Subcutaneous abdominal adipose tissue (tissue), 5 donors: ENCODE measurements at regions not wholly inside any gene's neighbourhood (a gene's known extent, or its start where the extent isn't known, plus 50 kb on each side); places are given as distances from the start of the nearest gene placed in this dataset.

Experiments
- H3K27ac ChIP-seq: one replicate; pipeline ENCODE4 v1.7.0; 2013; ENCODE audit warnings: low read depth, mild to moderate bottlenecking, inconsistent platforms, low read length, moderate library complexity
- H3K27me3 ChIP-seq, 5 donors: one replicate each; pipeline ENCODE4 v1.7.0; 2013; ENCODE audit warnings: low read length in 5 of 5, inconsistent platforms in 1 of 5; ENCODE audit not compliant: control insufficient read depth in 5 of 5, insufficient read depth in 4 of 5
- H3K36me3 ChIP-seq, 5 donors: one replicate each; pipeline ENCODE4 v1.7.0; 2013; ENCODE audit warnings: low read length in 5 of 5; ENCODE audit not compliant: control insufficient read depth in 5 of 5, insufficient read depth in 5 of 5
- H3K4me1 ChIP-seq, 5 donors: one replicate each; pipeline ENCODE4 v1.7.0; 2013; ENCODE audit warnings: low read length in 5 of 5, mild to moderate bottlenecking in 3 of 5, moderate library complexity in 1 of 5; ENCODE audit not compliant: control insufficient read depth in 5 of 5, insufficient read depth in 5 of 5
- H3K4me3 ChIP-seq, 5 donors: one replicate each; pipeline ENCODE4 v1.7.0; 2013; ENCODE audit warnings: low read length in 5 of 5, low read depth in 1 of 5
- H3K9ac ChIP-seq, 5 donors: one replicate each; pipeline ENCODE4 v1.7.0; 2013; ENCODE audit warnings: low read length in 5 of 5, mild to moderate bottlenecking in 4 of 5, moderate library complexity in 3 of 5
- H3K9me3 ChIP-seq, 5 donors: one replicate each; pipeline ENCODE4 v1.7.0; 2013; ENCODE audit warnings: low read length in 5 of 5; ENCODE audit not compliant: control insufficient read depth in 5 of 5
- donor health status: healthy.
- donor health status: healthy.
- donor health status: healthy.
- donor health status: healthy.
- donor health status: healthy.

GRCh38 chr10:113350311-113351040 lies 202.4 kb upstream of the HABP2 start:
- Histone ChIP-seq H3K9me3 (no peaks in the 10 kb centered on the region), H3K4me3 (no peak overlapping the region), H3K36me3 (no peaks in the 10 kb centered on the region), H3K27me3 (no peaks in the 10 kb centered on the region), H3K9ac (no peak overlapping the region), H3K27ac (no peak overlapping the region), H3K4me1 (peaks cover 4 to 18% (median 11%) of the 10 kb centered on the region in 5 donors)

DNA sequence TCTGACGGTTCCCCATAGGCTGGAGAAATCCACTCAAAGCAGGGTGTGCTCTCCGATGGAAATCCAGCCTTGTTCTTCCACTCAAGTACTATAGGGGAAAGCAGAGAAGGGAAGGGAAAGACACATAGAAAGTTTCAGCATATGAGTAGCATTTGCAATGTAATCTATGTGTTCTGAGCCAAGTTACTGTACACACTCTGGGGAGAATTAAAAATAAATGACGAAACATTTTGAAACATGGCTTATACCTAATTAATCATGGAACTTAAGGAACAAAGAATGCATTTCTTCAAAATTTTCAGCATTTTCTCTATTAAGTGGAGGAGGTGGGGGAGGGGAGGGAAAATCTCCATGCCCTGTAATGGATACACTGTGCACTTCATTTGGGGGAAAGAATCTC lies 198.1 kb upstream of the HABP2 start:
- H3K4me3 ChIP-seq: no peak overlapping the region
- no peaks in the 10 kb centered on the region for H3K36me3 ChIP-seq
- H3K27ac ChIP-seq: no peak overlapping the region
- H3K27me3 ChIP-seq: peaks cover 0 to 2% (median 0%) of the 10 kb centered on the region in 5 donors
- H3K9ac ChIP-seq: no peak overlapping the region
- H3K9me3 ChIP-seq: no peaks in the 10 kb centered on the region
- H3K4me1 ChIP-seq: peaks cover 0 to 16% (median 0%) of the 10 kb centered on the region in 5 donors

DNA sequence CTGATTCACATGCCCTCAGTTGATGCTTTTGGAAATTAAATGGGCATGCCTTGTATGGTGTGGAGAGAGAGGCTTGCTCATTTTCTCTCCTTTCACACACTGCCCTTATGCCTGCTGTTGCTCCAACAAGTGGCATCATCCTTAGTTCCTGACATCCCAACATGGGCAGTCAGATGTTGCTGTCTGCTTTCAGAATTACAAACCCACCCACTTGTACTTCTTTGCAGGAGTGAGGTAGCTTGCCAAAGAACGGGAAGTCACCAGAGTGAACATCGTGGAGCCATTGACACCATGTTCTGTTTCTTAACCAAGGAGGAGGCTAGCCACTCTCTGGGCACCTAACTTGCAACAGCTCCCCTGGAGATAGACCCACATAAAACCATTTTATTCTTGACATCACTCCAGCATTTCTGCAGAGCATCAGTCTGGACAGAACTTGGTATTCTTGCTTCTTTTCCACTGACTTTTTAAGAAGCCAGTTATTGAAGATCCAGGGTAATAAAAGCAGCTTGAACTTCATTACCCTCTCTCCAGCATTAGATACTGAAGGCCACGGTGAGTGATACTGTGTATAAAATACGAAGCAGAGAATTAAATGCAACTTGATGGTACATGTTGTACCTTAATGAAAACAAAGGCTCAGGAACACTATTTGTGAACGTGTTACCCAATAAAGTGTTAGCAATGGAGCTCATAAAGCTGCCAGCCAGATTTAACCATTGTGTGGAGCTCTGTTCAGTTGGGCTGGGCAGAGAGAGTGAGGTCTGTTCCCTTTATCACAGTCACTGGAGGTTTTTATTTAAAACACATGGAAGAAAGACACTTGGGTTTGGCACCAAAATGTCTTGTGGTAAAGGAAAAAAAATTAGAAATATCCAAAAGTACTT lies 195.8 kb upstream of the HABP2 start:
- H3K4me1 ChIP-seq: peaks cover 0 to 16% (median 0%) of the 10 kb centered on the region in 5 donors
- H3K9ac ChIP-seq: no peak overlapping the region
- H3K27me3 ChIP-seq: peaks cover 0 to 2% (median 0%) of the 10 kb centered on the region in 5 donors
- no peaks in the 10 kb centered on the region for H3K36me3 ChIP-seq
- no peaks in the 10 kb centered on the region for H3K9me3 ChIP-seq
- H3K27ac ChIP-seq: no peak overlapping the region
- H3K4me3 ChIP-seq: no peak overlapping the region

GRCh38 chr10:113357681-113358300 lies 195.1 kb upstream of the HABP2 start:
- peaks cover 0 to 16% (median 0%) of the 10 kb centered on the region in 5 donors for H3K4me1 ChIP-seq
- H3K27me3 ChIP-seq: peaks cover 0 to 2% (median 0%) of the 10 kb centered on the region in 5 donors
- H3K9ac ChIP-seq: no peak overlapping the region
- no peak overlapping the region for H3K4me3 ChIP-seq
- no peaks in the 10 kb centered on the region for H3K36me3 ChIP-seq
- no peaks in the 10 kb centered on the region for H3K9me3 ChIP-seq
- H3K27ac ChIP-seq: no peak overlapping the region

GRCh38 chr10:113359655-113360054 lies 193.2 kb upstream of the HABP2 start:
- Histone ChIP-seq H3K27ac (no peak overlapping the region), H3K36me3 (no peaks in the 10 kb centered on the region), H3K9ac (no peak overlapping the region), H3K4me1 (peaks cover 0 to 16% (median 0%) of the 10 kb centered on the region in 5 donors), H3K9me3 (no peaks in the 10 kb centered on the region), H3K27me3 (peaks cover 0 to 2% (median 0%) of the 10 kb centered on the region in 5 donors), H3K4me3 (no peak overlapping the region)

GRCh38 chr10:113360870-113361269 lies 192.0 kb upstream of the HABP2 start:
- Histone ChIP-seq H3K4me3 (no peak overlapping the region), H3K27me3 (peaks cover 0 to 2% (median 0%) of the 10 kb centered on the region in 5 donors), H3K27ac (no peak overlapping the region), H3K9ac (no peak overlapping the region), H3K9me3 (peaks cover 0 to 4% (median 3%) of the 10 kb centered on the region in 5 donors), H3K36me3 (no peaks in the 10 kb centered on the region), H3K4me1 (peaks cover 0 to 14% (median 0%) of the 10 kb centered on the region in 5 donors)

- H3K4me3 ChIP-seq: no peak overlapping the region
- H3K27me3 ChIP-seq: peaks cover 0 to 2% (median 0%) of the 10 kb centered on the region in 5 donors
- no peaks in the 10 kb centered on the region for H3K36me3 ChIP-seq
- no peak overlapping the region for H3K9ac ChIP-seq
- H3K27ac ChIP-seq: no peak overlapping the region
- peaks cover 0 to 4% (median 3%) of the 10 kb centered on the region in 5 donors for H3K9me3 ChIP-seq
- no peaks in the 10 kb centered on the region for H3K4me1 ChIP-seq
Observed at GRCh38 chr10:113362645-113363091, 190.2 kb upstream of the HABP2 start.

- Histone ChIP-seq H3K4me3 (no peak overlapping the region), H3K36me3 (no peaks in the 10 kb centered on the region), H3K9ac (no peak overlapping the region), H3K4me1 (no peaks in the 10 kb centered on the region), H3K27ac (no peak overlapping the region), H3K27me3 (no peaks in the 10 kb centered on the region), H3K9me3 (peaks cover 0 to 4% (median 3%) of the 10 kb centered on the region in 5 donors)
Observed at GRCh38 chr10:113364227-113364626, 188.6 kb upstream of the HABP2 start.

- no peaks in the 10 kb centered on the region for H3K4me1 ChIP-seq
- peaks cover 0 to 3% (median 0%) of the 10 kb centered on the region in 5 donors for H3K27me3 ChIP-seq
- H3K4me3 ChIP-seq: no peak overlapping the region
- peaks cover 0 to 4% (median 3%) of the 10 kb centered on the region in 5 donors for H3K9me3 ChIP-seq
- no peak overlapping the region for H3K9ac ChIP-seq
- no peak overlapping the region for H3K27ac ChIP-seq
- no peaks in the 10 kb centered on the region for H3K36me3 ChIP-seq
Observed at GRCh38 chr10:113368666-113369364, 184.0 kb upstream of the HABP2 start.
